ENCODE measurements at regions not wholly inside any gene's neighbourhood (a gene's known extent, or its start where the extent isn't known, plus 50 kb on each side); places are given as distances from the start of the nearest gene placed in this dataset.

- TF ChIP-seq ESRRG (CRISPR knock-in tag; IDR thresholded peaks at IDR 0.05) (no peak), TCF4 (CRISPR knock-in tag; IDR thresholded peaks at IDR 0.05; ENCODE audit: borderline replicate concordance) (no peak), ZC3H10 (CRISPR knock-in tag; IDR thresholded peaks at IDR 0.05) (no peak), CSRNP3 (CRISPR knock-in tag; IDR thresholded peaks at IDR 0.05) (no peak), POU6F1 (CRISPR knock-in tag; IDR thresholded peaks at IDR 0.05; ENCODE audit: borderline replicate concordance, low read depth) (no peak), ISL1 (CRISPR knock-in tag; IDR thresholded peaks at IDR 0.05) (no peak), RARB (CRISPR knock-in tag; IDR thresholded peaks at IDR 0.05) (no peak), CREB5 (CRISPR knock-in tag; IDR thresholded peaks at IDR 0.05; ENCODE audit: low read depth) (no peak), BACH2 (CRISPR knock-in tag; IDR thresholded peaks at IDR 0.05; ENCODE audit: borderline replicate concordance) (no peak), PATZ1 (CRISPR knock-in tag; IDR thresholded peaks at IDR 0.05; ENCODE audit: borderline replicate concordance) (no peak), CSDC2 (CRISPR knock-in tag; IDR thresholded peaks at IDR 0.05) (no peak), ZNF565 (CRISPR knock-in tag; conservative IDR thresholded peaks at IDR 0.05; ENCODE audit: low read depth) (no peak), SNAI2 (CRISPR knock-in tag; IDR thresholded peaks at IDR 0.05) (no peak), PPARA (CRISPR knock-in tag; IDR thresholded peaks at IDR 0.05; ENCODE audit: borderline replicate concordance) (no peak), ARNTL (CRISPR knock-in tag; IDR thresholded peaks at IDR 0.05; ENCODE audit: borderline replicate concordance, low read depth) (no peak)
- no peak for ATAC-seq
These were observed 128.9 kb upstream of the ARL4C start for GRCh38 chr2:234625626-234626250.

- TF ChIP-seq CSDC2 (CRISPR knock-in tag; IDR thresholded peaks at IDR 0.05): no peak
- ATAC-seq: no peak
These were observed 126.7 kb upstream of the ARL4C start for GRCh38 chr2:234623521-234623991.

- ATAC-seq: no peak
- TF ChIP-seq ZNF70 (CRISPR knock-in tag; IDR thresholded peaks at IDR 0.05): no peak
- no peak for TF ChIP-seq ZC3H10 (CRISPR knock-in tag; IDR thresholded peaks at IDR 0.05)
- no peak for TF ChIP-seq SNAI2 (CRISPR knock-in tag; IDR thresholded peaks at IDR 0.05)
- no peak for TF ChIP-seq ZNF8 (CRISPR knock-in tag; IDR thresholded peaks at IDR 0.05)
- no peak for TF ChIP-seq ISL1 (CRISPR knock-in tag; IDR thresholded peaks at IDR 0.05)
- no peak for TF ChIP-seq PPARA (CRISPR knock-in tag; IDR thresholded peaks at IDR 0.05; ENCODE audit: borderline replicate concordance)
- TF ChIP-seq TOX (CRISPR knock-in tag; IDR thresholded peaks at IDR 0.05; ENCODE audit: borderline replicate concordance): no peak
- TF ChIP-seq RARB (CRISPR knock-in tag; IDR thresholded peaks at IDR 0.05): no peak
- no peak for TF ChIP-seq BACH2 (CRISPR knock-in tag; IDR thresholded peaks at IDR 0.05; ENCODE audit: borderline replicate concordance)
- no peak for TF ChIP-seq TSHZ2 (CRISPR knock-in tag; IDR thresholded peaks at IDR 0.05)
These were observed 124.2 kb upstream of the ARL4C start for GRCh38 chr2:234621120-234621519.

All from SK-N-SH treated with all-trans-retinoic acid at 6 μM for 48 hours (cell line).